HT1080 (cell line): ENCODE measurements at regions not wholly inside any gene's neighbourhood (a gene's known extent, or its start where the extent isn't known, plus 50 kb on each side); places are given as distances from the start of the nearest gene placed in this dataset.

Experiments
- DNase-seq: peaks from one replicate; pipeline ENCODE4 v3.0.0-alpha.2; 2015; ENCODE audit warnings: low read depth

DNA sequence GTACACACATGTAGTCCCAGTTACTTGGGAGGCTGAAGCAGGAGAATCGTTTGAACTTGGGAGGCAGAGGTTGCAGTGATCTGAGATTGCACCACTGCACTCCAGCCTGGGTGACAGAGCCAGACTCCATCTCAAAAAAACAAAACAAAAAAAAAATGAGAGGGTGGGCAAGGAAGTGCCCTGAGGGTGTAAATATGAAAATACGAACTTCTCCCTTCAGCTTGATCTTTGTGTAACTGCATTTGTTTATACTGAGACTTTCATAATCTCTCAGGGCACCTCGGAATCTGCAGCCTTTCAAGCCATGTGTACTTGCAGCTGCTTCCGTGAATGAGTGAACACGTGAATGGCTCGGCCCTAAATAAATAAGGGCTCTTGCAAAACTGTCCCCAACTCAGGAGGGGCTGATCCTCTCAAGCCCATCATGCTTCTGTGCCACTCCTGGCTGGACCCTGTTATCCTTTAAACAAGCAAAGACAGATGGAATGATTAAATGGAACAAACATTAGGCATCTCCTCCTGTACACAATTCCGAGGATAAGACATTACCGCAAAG lies 96.8 kb downstream of the BOD1L2 start:
- no peak for DNase-seq

DNA sequence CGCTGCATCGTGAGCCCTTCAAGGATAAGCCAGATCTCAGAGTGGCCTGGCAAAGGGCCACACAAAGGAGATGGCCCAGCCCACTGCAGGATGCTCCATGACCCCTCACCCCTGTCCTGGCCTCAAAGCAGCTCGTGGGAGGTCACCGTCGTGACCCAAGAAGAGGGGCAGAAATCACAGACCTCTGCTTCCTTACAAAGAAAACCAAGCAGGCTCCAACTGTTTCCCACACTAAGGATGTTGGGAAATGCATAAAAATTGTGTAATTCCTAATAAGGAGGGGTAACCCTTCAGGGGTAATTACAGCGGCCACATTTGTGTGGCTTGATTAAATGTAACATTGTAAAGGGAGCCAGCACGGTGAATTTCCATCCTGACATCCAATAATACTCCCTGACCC lies 102.3 kb downstream of the BOD1L2 start:
- no peak for DNase-seq

DNA sequence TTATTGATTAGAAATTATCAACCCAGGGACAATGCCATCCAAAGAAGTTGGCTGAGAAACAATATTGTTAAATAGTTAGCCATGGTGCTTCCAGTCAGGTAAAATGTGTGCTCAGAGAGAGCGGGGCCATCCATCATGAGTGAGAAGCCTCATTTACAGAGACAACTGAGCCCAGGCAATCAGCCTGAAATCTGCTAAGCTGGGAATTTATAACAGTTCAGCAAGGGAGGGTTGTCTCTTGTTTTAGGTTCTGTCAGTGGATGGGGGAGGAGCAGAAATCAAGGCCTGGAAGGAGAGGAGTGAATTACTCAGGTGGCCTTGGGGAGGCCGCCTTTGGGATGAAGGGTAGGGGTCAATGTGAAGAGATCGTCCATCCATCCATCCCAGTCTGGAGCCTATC lies 102.5 kb upstream of the ST8SIA3 start:
- DNase-seq, result no peak

DNA sequence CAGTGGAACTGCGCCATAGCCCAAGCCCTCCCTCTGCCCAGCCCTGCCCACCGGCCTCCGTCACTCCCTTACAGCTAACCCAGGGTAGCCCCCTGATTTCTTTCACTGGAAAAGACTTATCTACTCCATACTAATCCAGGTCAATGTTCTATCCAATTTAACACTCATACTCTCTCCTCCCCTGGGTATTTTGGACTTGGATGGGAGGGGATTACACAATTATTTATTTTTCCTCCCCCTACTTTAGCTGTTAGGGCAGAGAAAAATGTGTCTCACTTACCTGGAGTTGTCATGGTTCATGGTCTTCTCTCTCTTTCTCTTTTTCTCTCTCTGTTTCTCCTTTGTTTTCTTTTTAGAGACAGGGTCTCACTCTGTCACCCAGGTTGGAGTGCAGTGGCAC lies 100.6 kb upstream of the ST8SIA3 start:
- DNase-seq, result no peak

DNA sequence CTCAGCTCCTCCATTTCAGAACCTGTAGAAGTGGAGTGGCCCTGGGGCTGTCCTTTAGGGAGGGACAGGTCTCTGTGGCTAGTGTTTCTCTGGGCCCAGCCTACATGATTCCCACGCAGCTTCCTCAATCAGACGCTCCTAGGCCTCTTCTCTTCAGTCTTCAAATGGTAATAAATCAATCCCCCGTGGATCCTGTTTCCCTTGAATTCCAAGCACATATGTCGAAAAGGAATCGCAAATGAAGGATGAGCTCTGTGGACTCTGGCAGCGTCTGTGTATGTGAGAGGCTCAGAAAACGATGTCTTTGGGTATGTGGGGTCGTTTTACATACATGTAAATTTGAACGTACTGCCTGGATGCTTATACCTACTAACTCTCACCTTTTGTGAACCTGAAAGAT lies 98.5 kb upstream of the ST8SIA3 start:
- DNase-seq, result no peak

DNA sequence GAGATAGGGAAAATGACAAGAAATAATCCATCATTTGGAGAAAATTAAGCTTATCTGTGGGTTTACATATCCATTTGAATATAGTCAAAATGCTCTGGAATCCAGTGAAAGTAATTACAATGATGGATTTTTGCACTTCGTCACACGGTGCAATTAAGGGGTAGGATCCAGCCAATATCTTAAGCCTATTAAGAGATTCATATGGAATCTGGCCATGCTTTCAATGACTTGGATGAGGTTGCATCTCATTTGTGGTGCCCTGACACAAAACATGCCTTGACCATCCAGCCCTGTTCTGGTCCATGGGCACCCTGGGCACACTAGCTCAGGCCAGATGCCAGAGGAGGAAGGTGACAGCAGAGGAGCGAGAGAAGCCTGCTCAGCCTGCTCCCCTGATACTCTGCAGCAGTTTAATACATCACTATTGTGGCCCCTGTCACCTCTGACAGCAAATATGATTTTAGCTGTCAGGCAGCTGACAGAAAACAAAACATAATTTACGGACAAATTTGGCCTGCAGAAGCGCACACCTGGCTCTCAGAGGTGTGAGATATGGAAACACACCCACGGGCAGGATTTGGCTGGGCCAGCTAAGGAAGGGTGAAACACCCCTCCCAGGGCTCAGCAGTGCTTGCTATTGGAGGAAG lies 94.1 kb upstream of the ST8SIA3 start:
- DNase-seq, result no peak

DNA sequence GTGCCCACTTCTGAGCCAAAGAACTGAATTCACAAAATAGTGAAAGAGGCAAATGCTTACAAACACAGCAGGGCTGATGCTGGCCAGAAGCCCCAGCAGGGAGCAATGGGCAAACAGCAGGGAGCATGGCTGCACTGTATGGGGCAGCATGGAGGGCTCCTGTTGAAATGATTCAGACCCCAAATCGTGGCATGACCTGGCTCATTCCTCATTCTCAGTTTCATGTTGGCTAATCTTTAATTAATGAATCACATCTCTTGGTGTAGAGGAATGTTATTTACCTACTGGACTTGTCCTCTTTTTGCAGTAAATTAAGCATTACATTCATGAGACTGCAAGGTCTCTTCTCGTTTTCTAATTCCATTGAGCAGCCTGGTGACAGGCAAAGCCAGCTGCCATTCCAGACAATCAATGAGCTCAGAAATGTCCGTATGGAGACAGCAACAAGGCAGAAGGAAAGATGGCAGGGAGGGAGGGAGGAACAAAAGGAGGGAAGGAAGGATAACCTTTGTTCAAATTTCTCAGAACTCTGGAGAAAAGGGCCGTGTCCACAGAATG lies 84.9 kb upstream of the ST8SIA3 start:
- no peak for DNase-seq

GRCh38 chr18:57269756-57270155 lies 82.6 kb upstream of the ST8SIA3 start:
- no peak for DNase-seq

DNA sequence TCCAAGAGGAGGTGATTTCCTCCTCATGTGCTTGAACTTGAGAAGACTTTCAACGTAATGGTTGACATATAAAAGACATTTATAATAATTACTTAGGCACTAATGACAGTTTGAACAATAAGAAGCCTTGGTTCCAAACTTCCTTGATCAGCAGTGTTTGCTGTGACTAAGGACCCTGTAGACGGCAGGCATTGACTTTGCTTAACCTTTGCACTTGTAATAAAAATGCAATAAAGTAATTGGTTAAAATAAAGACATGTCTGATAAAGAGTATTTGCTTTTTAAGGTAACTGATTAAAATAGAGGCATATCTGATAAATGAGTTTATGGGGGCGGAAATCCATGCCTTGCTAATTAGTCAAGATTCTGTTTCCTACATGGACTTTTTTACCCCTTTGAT lies 82.2 kb upstream of the ST8SIA3 start:
- DNase-seq, result no peak

- no peak for DNase-seq
Measured at GRCh38 chr18:57273194-57273593, 79.2 kb upstream of the ST8SIA3 start.

DNA sequence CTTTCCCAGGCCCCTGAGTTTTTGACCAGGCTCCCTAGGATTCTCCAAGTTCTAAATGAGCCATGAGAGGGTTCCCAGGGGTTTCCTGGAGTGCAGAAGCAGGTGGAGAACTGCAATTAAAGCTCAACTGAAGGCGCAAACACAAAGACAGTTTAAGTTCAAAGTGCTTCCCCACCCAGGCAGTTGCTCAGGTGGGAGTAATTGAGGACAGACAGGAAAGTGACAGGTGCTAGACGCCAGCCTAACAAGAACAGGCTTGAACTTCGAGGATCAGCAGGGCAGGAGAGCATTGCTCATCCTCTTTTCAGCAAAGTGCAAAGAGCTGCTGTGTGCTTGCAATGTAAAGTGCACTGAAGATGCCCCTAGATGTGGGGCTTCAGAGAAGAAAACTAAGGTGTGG lies 77.2 kb upstream of the ST8SIA3 start:
- DNase-seq, result no peak

DNA sequence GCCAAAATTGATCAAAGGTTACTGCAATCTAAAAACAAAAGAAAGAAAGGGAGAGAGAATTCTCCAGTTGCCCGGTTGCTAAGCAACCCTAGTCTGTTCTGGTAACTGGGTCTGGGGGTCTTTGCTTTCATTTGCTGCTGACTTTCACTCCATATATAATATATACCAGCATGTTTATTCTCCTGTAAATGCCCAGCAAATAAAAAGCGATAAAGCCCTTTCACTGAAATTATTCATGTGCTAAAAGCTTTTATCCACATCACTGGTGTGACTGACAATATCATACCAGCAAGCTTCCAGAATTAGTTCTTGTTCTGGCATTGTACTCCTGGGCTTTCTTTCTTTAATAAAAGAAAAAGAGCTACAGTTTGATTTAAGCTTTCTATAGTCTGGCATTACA lies 75.5 kb upstream of the ST8SIA3 start:
- DNase-seq, result no peak

GRCh38 chr18:57278933-57279332 lies 73.4 kb upstream of the ST8SIA3 start:
- no peak for DNase-seq

- DNase-seq, result no peak
Measured at GRCh38 chr18:57281519-57281918, 70.8 kb upstream of the ST8SIA3 start.

- no peak for DNase-seq
Measured at GRCh38 chr18:57286949-57287348, 65.4 kb upstream of the ST8SIA3 start.

GRCh38 chr18:57287766-57288165 lies 64.6 kb upstream of the ST8SIA3 start:
- no peak for DNase-seq

- no peak for DNase-seq
Measured at GRCh38 chr18:57294547-57294946, 57.8 kb upstream of the ST8SIA3 start.

DNA sequence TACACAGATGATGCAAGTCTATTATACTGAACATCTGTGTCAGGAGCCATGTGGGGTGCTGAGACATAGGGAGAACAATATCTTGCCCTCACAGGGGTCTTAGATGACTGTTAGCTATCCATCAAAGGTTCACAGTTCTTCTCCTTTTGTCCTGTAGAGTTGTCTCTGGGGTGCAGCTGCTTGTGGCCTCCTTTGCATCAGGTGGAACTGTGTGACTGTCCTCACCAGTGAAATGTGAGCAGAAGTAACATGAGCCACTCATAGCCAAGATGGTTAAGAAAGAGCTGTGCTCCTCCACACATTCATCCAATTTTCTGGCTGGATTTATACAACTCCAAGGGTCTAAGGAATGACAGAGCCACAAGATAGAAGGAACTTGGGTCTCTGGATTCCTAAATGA lies 56.0 kb upstream of the ST8SIA3 start:
- DNase-seq, result no peak

DNA sequence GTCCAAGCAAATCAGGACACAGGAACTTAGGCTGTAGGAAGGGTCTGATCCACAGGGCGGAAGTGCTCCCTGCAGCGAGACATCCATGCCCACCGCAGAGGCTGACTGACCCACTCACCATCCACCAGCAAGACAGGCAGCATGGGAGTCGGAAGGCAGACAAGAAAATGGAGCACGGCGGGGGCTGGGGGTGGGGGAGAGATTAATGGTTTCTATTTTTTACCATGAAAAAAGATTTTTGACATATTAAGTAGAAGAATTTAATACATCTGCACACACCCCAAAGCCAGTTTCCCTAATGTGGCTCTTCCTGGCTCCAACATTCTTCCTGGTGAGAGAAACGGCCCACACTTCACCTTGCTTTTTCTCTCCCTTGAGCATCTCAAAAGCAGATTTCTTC lies 55.1 kb upstream of the ST8SIA3 start:
- DNase-seq, result no peak

- DNase-seq, result no peak
Measured at GRCh38 chr18:57299931-57300330, 52.4 kb upstream of the ST8SIA3 start.

DNA sequence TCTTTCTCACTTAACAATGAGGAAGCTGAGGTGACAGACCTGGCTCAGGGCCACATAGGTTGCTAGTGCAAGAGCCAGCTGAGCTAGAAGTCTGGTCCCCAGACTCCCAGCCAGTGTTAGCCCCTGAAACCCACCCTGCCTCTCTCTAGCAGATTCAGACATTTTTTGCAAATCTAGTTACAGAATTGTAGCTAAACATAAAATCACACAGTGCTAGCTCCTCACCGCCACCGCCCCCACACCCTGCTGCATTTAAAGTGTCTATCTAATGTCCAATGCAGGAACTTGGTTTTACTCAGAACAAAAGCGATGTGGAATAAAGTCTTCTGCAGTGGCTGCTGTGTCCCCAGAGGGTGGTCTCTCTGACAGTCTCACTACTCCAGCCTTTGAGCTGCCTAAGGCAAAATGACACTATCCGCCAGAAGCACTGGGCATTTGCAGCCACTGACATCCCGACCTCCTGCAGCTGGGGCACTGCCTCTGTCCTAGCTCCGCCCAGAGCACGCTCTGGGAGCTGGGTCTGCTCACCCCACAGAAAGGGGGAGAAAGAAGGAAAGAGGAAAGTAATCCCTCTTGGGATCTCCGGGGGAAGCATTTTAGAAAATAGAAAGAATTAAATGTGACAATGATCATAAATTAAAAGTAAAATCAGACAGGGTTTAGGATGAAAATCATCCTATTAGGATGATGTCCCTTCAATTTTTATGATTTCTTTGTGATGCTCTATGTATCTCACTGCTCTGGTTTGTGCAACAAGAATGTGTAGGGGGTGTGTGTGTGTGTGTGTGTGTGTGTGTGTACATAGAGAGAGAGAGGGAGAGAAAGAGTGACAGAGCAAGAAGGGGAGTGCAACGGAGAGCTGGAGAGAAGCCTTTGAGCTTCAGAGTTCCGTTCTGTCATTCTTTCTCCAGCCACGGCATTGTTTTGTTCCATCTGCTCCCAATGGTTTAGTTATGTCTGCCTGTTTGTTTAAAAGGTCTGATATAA lies 50.5 kb upstream of the ST8SIA3 start:
- no peak for DNase-seq
